Activated CD8-positive, alpha-beta T cell treated with anti-CD3 and anti-CD28 coated beads, Interleukin-2, amount 10 ng/mL, durations not matched to agents 7 days and 5 days (primary cell): ENCODE measurements at regions not wholly inside any gene's neighbourhood (a gene's known extent, or its start where the extent isn't known, plus 50 kb on each side); places are given as distances from the start of the nearest gene placed in this dataset.

Experiments
- ATAC-seq: fragments of 150-1000 bp; cut with Tn5 transposase; one replicate; pipeline ENCODE4 v1.10.0; 2021; ENCODE audit warnings: moderate library complexity
- CTCF ChIA-PET: fragments of 350-600 bp; sonication (Branson Sonifier 250); formaldehyde crosslinking; loops from one replicate; lab custom pipeline; 2021; ENCODE audit warnings: antibody characterized with exemption; lab: Charles Lee
- POLR2A ChIA-PET: fragments of 350-600 bp; sonication (Branson Sonifier 250); formaldehyde crosslinking; loops from one replicate; lab custom pipeline; 2021; ENCODE audit warnings: antibody characterized with exemption; lab: Charles Lee
- DNase-seq: peaks from one replicate; pipeline ENCODE4 v3.0.0-alpha.2; 2020
- H3K27ac Mint-ChIP-seq: one replicate; pipeline ENCODE4 v1.8.0; 2021; ENCODE audit warnings: mild to moderate bottlenecking, mixed read lengths
- H3K27me3 Mint-ChIP-seq: one replicate; pipeline ENCODE4 v1.8.0; 2021; ENCODE audit warnings: low read depth, mixed read lengths
- H3K36me3 Mint-ChIP-seq: one replicate; pipeline ENCODE4 v1.8.0; 2021; ENCODE audit warnings: low read depth, mixed read lengths
- H3K4me1 Mint-ChIP-seq: one replicate; pipeline ENCODE4 v1.8.0; 2021; ENCODE audit warnings: low read depth, mixed read lengths
- H3K4me3 Mint-ChIP-seq: one replicate; pipeline ENCODE4 v1.8.0; 2021; ENCODE audit warnings: mild to moderate bottlenecking, mixed read lengths
- H3K9me3 Mint-ChIP-seq: one replicate; pipeline ENCODE4 v1.8.0; 2022; ENCODE audit warnings: mixed read lengths; ENCODE audit not compliant: insufficient read depth

- CTCF ChIA-PET: no interaction called here
- DNase-seq (no peak), ATAC-seq (no peak)
- peaks cover 6% of the 10 kb centered on the region for H3K27me3 Mint-ChIP-seq
- H3K9me3 Mint-ChIP-seq: no peaks in the 10 kb centered on the region
- POLR2A ChIA-PET: no interaction called here
- H3K27ac Mint-ChIP-seq: no peak overlapping the region
- H3K4me3 Mint-ChIP-seq: no peak overlapping the region
- no peaks in the 10 kb centered on the region for H3K4me1 Mint-ChIP-seq
- no peaks in the 10 kb centered on the region for H3K36me3 Mint-ChIP-seq
Measured at GRCh38 chr14:94965551-94966313, 191.6 kb downstream of the DICER1 start.

DNA sequence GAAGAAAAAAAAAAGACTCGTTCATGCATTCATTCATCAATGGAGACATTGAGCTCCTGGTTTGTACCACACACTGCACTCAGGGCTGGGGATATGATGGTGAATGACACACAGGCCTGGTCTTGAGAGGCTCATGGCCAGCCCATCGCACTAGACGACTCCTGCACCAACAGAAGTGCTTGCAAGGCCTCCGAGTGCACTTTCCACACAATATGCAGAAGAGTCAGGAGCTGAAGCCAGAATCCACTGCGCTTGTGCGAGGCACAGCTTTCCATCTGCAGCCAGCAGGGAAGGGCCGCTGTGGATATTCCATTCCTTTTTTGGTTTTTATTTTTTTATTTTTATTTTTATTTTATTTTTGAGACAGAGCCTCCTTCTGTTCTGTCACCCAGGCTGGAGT is 192.4 kb downstream of the DICER1 start:
- H3K4me3 Mint-ChIP-seq: no peak overlapping the region
- peaks cover 6% of the 10 kb centered on the region for H3K27me3 Mint-ChIP-seq
- no peaks in the 10 kb centered on the region for H3K36me3 Mint-ChIP-seq
- ATAC-seq: no peak
- H3K4me1 Mint-ChIP-seq: no peaks in the 10 kb centered on the region
- no peak for DNase-seq
- no peak overlapping the region for H3K27ac Mint-ChIP-seq
- POLR2A ChIA-PET: no interaction called here
- CTCF ChIA-PET: no interaction called here
- H3K9me3 Mint-ChIP-seq: no peaks in the 10 kb centered on the region

- H3K27ac Mint-ChIP-seq: no peak overlapping the region
- ATAC-seq (no peak), DNase-seq (no peak)
- H3K36me3 Mint-ChIP-seq: no peaks in the 10 kb centered on the region
- ChIA-PET POLR2A (no interaction called here), CTCF (no interaction called here)
- H3K4me1 Mint-ChIP-seq: no peaks in the 10 kb centered on the region
- H3K9me3 Mint-ChIP-seq: no peaks in the 10 kb centered on the region
- H3K27me3 Mint-ChIP-seq: peaks cover 11% of the 10 kb centered on the region
- no peak overlapping the region for H3K4me3 Mint-ChIP-seq
Measured at GRCh38 chr14:94964181-94964580, 193.1 kb downstream of the DICER1 start.

DNA sequence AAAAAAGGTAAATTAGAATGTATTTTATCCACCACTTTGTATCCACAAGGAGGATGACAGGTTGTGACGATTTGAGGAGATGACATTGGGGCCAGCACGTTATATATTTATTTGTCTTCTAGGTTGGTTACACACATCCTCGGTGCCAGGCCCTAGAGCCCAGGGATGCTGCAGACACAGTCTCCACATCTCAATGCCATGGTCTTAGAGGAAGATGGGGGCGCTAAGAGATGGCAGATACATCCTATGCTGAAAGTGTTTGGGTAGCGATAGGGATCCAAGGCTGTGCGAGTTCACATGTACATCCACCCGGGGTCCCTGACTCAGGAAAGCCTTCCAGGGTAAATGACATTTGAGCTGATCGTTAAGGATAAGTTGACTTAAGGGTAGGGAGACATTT is 193.1 kb upstream of the GSC start:
- Mint-ChIP-seq H3K4me3 (no peak overlapping the region), H3K27me3 (peaks cover 16% of the 10 kb centered on the region), H3K9me3 (no peaks in the 10 kb centered on the region), H3K27ac (no peak overlapping the region), H3K36me3 (no peaks in the 10 kb centered on the region), H3K4me1 (no peaks in the 10 kb centered on the region)
- ChIA-PET POLR2A (no interaction called here), CTCF (no interaction called here)
- ATAC-seq (no peak), DNase-seq (no peak)

DNA sequence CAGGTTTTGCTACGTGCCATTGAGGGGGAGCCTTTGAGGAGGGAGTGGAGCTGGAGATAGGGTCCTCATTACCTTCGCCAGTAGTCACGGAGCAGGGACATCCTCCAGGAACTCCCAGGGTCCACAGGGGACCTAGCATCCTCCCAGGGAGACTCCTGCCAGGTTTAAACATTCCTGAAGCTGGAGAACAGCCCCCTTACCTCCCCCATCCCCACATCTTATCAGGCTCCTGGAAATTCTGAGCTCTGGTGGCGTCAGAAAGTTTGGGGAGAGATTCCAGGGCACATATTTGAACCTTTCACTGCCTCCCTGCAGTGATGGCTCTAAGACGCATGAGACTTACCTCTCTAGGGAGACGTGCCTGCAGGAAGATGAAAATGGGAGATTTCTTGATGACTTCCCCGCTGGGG is 192.3 kb upstream of the GSC start:
- Mint-ChIP-seq H3K27ac (no peak overlapping the region), H3K36me3 (no peaks in the 10 kb centered on the region), H3K4me3 (no peak overlapping the region), H3K4me1 (no peaks in the 10 kb centered on the region), H3K9me3 (no peaks in the 10 kb centered on the region), H3K27me3 (peaks cover 20% of the 10 kb centered on the region)
- ChIA-PET POLR2A (no interaction called here), CTCF (interaction anchor here (0.7 kb wide), 1 partner anchor 252 kb away, joined by 3 read pairs; no protein-coding TSS in a partner anchor)
- DNase-seq (no peak), ATAC-seq (no peak)

- Mint-ChIP-seq H3K36me3 (no peaks in the 10 kb centered on the region), H3K4me1 (no peaks in the 10 kb centered on the region), H3K27me3 (peaks cover 20% of the 10 kb centered on the region), H3K9me3 (no peaks in the 10 kb centered on the region), H3K4me3 (no peak overlapping the region), H3K27ac (no peak overlapping the region)
- DNase-seq (no peak), ATAC-seq (no peak)
- POLR2A ChIA-PET: no interaction called here
- CTCF ChIA-PET: interaction anchor here (0.7 kb wide), 1 partner anchor 252 kb away, joined by 3 read pairs; no protein-coding TSS in a partner anchor
Measured at GRCh38 chr14:94961386-94962165, 191.7 kb upstream of the GSC start.

DNA sequence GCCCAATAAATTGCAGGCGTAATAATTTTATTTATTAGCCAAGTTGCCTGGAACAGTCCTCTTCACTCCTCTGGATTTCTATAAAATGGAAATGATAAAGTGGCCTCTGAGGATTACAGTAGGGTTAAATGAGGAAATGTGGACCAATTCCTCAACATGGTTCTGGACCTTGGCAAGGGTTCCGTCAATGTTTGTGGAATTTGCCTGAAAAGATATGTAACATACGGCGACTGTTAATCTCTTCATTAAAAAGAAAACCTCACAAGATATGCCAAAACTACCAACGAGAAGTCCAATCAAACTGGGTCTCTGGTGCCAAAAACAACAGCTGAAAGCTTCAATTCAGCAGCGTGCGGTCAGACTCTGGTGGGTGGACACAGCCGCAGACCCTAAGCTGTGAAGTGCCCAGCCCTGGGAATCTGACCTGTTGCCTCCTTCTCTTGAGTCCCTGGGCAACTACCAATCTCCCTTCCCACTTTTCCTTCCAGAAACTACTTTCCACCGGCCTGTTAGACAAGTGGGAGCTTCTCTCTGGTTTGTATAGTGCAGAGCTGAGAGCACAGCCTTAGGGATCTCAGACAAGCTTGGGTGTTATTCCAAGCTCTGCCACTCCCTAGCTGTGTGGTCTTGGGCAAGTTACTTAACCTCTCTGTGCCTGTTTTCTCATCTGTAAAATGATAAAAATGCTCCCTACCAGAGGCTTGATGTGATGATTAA is 190.5 kb upstream of the GSC start:
- H3K4me1 Mint-ChIP-seq: no peaks in the 10 kb centered on the region
- ATAC-seq: no peak
- CTCF ChIA-PET: no interaction called here
- no peak for DNase-seq
- POLR2A ChIA-PET: no interaction called here
- H3K27ac Mint-ChIP-seq: no peak overlapping the region
- H3K36me3 Mint-ChIP-seq: no peaks in the 10 kb centered on the region
- peaks cover 23% of the 10 kb centered on the region for H3K27me3 Mint-ChIP-seq
- no peak overlapping the region for H3K4me3 Mint-ChIP-seq
- H3K9me3 Mint-ChIP-seq: no peaks in the 10 kb centered on the region

- POLR2A ChIA-PET: no interaction called here
- no peak overlapping the region for H3K4me3 Mint-ChIP-seq
- H3K9me3 Mint-ChIP-seq: no peaks in the 10 kb centered on the region
- no peak for ATAC-seq
- DNase-seq: no peak
- no peaks in the 10 kb centered on the region for H3K4me1 Mint-ChIP-seq
- no peaks in the 10 kb centered on the region for H3K36me3 Mint-ChIP-seq
- no peak overlapping the region for H3K27ac Mint-ChIP-seq
- CTCF ChIA-PET: no interaction called here
- H3K27me3 Mint-ChIP-seq: peaks cover 30% of the 10 kb centered on the region
Measured at GRCh38 chr14:94953541-94954260, 183.8 kb upstream of the GSC start.

GRCh38 chr14:94952097-94952496 is 182.2 kb upstream of the GSC start:
- no peak overlapping the region for H3K4me3 Mint-ChIP-seq
- H3K36me3 Mint-ChIP-seq: peaks cover 2% of the 10 kb centered on the region
- H3K4me1 Mint-ChIP-seq: peaks cover 2% of the 10 kb centered on the region
- H3K27ac Mint-ChIP-seq: no peak overlapping the region
- ChIA-PET POLR2A (no interaction called here), CTCF (no interaction called here)
- H3K27me3 Mint-ChIP-seq: peaks cover 32% of the 10 kb centered on the region
- no peak for ATAC-seq
- no peak for DNase-seq
- peaks cover 4% of the 10 kb centered on the region for H3K9me3 Mint-ChIP-seq

DNA sequence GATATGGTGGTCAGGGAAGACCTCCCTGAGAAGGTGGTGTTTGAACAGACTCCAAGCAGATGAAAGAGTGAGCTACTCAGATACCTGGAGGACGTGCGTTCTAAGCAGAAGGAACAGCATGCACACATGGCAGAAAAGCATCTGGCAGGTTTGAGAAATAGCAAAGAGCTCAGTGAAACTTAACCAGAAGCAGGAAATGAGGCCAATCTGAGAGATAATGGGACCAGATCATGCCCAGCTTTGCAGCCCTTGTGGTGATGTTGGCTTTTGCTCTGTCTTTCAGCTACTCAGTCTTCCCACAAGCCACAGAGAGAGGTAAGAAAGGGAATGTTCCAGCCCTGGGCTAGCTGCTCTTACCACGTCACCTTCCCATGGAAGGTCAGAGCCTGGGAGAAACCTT is 176.3 kb upstream of the GSC start:
- H3K9me3 Mint-ChIP-seq: peaks cover 4% of the 10 kb centered on the region
- DNase-seq: peak; percentile 48
- ChIA-PET CTCF (no interaction called here), POLR2A (no interaction called here)
- peaks cover 2% of the 10 kb centered on the region for H3K36me3 Mint-ChIP-seq
- ATAC-seq: peak; percentile 78
- peaks cover 23% of the 10 kb centered on the region for H3K27me3 Mint-ChIP-seq
- H3K27ac Mint-ChIP-seq: peak overlapping the region; percentile 89
- H3K4me1 Mint-ChIP-seq: peaks cover 28% of the 10 kb centered on the region
- peak overlapping the region; percentile 42 for H3K4me3 Mint-ChIP-seq

GRCh38 chr14:94945615-94946014 is 175.7 kb upstream of the GSC start:
- Mint-ChIP-seq H3K27ac (peak overlapping the region; percentile 89), H3K4me3 (peak overlapping the region; percentile 42), H3K27me3 (peaks cover 19% of the 10 kb centered on the region), H3K4me1 (peaks cover 28% of the 10 kb centered on the region), H3K9me3 (peaks cover 4% of the 10 kb centered on the region), H3K36me3 (peaks cover 2% of the 10 kb centered on the region)
- CTCF ChIA-PET: no interaction called here
- POLR2A ChIA-PET: no interaction called here
- peak; percentile 66 for DNase-seq
- peak; percentile 86 for ATAC-seq
